ENCODE measurements at regions not wholly inside any gene's neighbourhood (a gene's known extent, or its start where the extent isn't known, plus 50 kb on each side); places are given as distances from the start of the nearest gene placed in this dataset.

GRCh38 chr19:30225676-30226463, 146.3 kb upstream of the ZNF536 start:
- no peaks in the 10 kb centered on the region for H3K27me3 ChIP-seq (ENCODE audit: control insufficient read depth, insufficient read depth, low read length)

GRCh38 chr19:30226464-30227011, 145.6 kb upstream of the ZNF536 start:
- H3K4me1 ChIP-seq, result peaks cover 5% of the 10 kb centered on the region
- H3K27me3 ChIP-seq (ENCODE audit: control insufficient read depth, insufficient read depth, low read length), result no peaks in the 10 kb centered on the region
- H3K9ac ChIP-seq, result no peak overlapping the region
- H3K4me3 ChIP-seq (ENCODE audit: low read depth, low read length), result peak overlapping the region; percentile 65
- H2AFZ ChIP-seq, result peak overlapping the region; percentile 54
- H3K79me2 ChIP-seq, result no peaks in the 10 kb centered on the region
- H3K36me3 ChIP-seq (ENCODE audit: control insufficient read depth, insufficient read depth, low read length), result no peaks in the 10 kb centered on the region
- no peak overlapping the region for H3K27ac ChIP-seq
- H3K9me3 ChIP-seq (ENCODE audit: control insufficient read depth, low read length), result no peaks in the 10 kb centered on the region
- no peak for TF ChIP-seq CTCF (IDR thresholded peaks at IDR 0.05)
- peak overlapping the region; percentile 94 for H3K4me2 ChIP-seq (ENCODE audit: low read length)

More at GRCh38 chr19:30225676-30226463, 146.3 kb upstream of the ZNF536 start:
- Histone ChIP-seq H3K9me3 (ENCODE audit: control insufficient read depth, low read length) (no peaks in the 10 kb centered on the region), H3K27ac (no peak overlapping the region), H3K9ac (no peak overlapping the region), H3K4me2 (ENCODE audit: low read length) (peak overlapping the region; percentile 94), H2AFZ (peak overlapping the region; percentile 54), H3K79me2 (no peaks in the 10 kb centered on the region), H3K4me1 (peaks cover 5% of the 10 kb centered on the region), H3K36me3 (ENCODE audit: control insufficient read depth, insufficient read depth, low read length) (no peaks in the 10 kb centered on the region), H3K4me3 (ENCODE audit: low read depth, low read length) (peak overlapping the region; percentile 65)
- no peak for TF ChIP-seq CTCF (IDR thresholded peaks at IDR 0.05)

- Histone ChIP-seq H3K27ac (no peak overlapping the region), H3K4me2 (ENCODE audit: low read length) (peak overlapping the region; percentile 94), H3K4me3 (ENCODE audit: low read depth, low read length) (peak overlapping the region; percentile 65), H3K79me2 (no peaks in the 10 kb centered on the region), H3K9me3 (ENCODE audit: control insufficient read depth, low read length) (no peaks in the 10 kb centered on the region), H2AFZ (peak overlapping the region; percentile 69), H3K36me3 (ENCODE audit: control insufficient read depth, insufficient read depth, low read length) (no peaks in the 10 kb centered on the region), H3K4me1 (peaks cover 5% of the 10 kb centered on the region), H3K27me3 (ENCODE audit: control insufficient read depth, insufficient read depth, low read length) (no peaks in the 10 kb centered on the region), H3K9ac (no peak overlapping the region)
- TF ChIP-seq CTCF (IDR thresholded peaks at IDR 0.05), result no peak
Observed at GRCh38 chr19:30227012-30227621, 145.1 kb upstream of the ZNF536 start.

GRCh38 chr19:30227661-30228112, 144.5 kb upstream of the ZNF536 start:
- Histone ChIP-seq H3K36me3 (ENCODE audit: control insufficient read depth, insufficient read depth, low read length) (no peaks in the 10 kb centered on the region), H3K4me2 (ENCODE audit: low read length) (peak overlapping the region; percentile 94), H3K9ac (no peak overlapping the region), H3K27ac (no peak overlapping the region), H2AFZ (peak overlapping the region; percentile 73), H3K4me3 (ENCODE audit: low read depth, low read length) (peak overlapping the region; percentile 65), H3K9me3 (ENCODE audit: control insufficient read depth, low read length) (no peaks in the 10 kb centered on the region), H3K79me2 (no peaks in the 10 kb centered on the region), H3K4me1 (peaks cover 5% of the 10 kb centered on the region), H3K27me3 (ENCODE audit: control insufficient read depth, insufficient read depth, low read length) (no peaks in the 10 kb centered on the region)
- TF ChIP-seq CTCF (IDR thresholded peaks at IDR 0.05), result peak; percentile 52

Data from parathyroid adenoma (tissue), 2 donors.